Pancreas (tissue), 10 donors: ENCODE measurements at regions not wholly inside any gene's neighbourhood (a gene's known extent, or its start where the extent isn't known, plus 50 kb on each side); places are given as distances from the start of the nearest gene placed in this dataset.

Experiments used
- ATAC-seq, 4 donors: fragments of 200-7000 bp; cut with Tn5 transposase; one replicate each; pipeline versions ENCODE4 v1.8.0 to v1.9.1; 2020; ENCODE audit warnings: mild to moderate bottlenecking in 4 of 4, moderate library complexity in 4 of 4
- DNase-seq, 6 donors: peaks; one replicate each; pipeline ENCODE4 v3.0.0-alpha.2; 2020
- FAIRE-seq: peaks from 2 replicates; lab custom pipeline; 2012; peaks lifted over from hg19 to GRCh38; lab: Jason Lieb, UNC
- H3K27ac ChIP-seq, 4 donors: fragments of 200-600 bp; sonication (generic); 1 replicate in 3 of 4; 2 replicates in 1 of 4; pipeline versions ENCODE4 v1.5.0 to v1.8.0; 2020
- H3K27me3 ChIP-seq, 4 donors: fragments of 200-600 bp; one replicate each; pipeline ENCODE4 v1.8.0; 2021
- H3K36me3 ChIP-seq, 3 donors: fragments of 200-600 bp; sonication (generic) in 1 of 3; one replicate each; pipeline versions ENCODE4 v1.5.0 to v1.8.0; 2020 to 2021
- H3K4me1 ChIP-seq, 3 donors: fragments of 200-600 bp; one replicate each; pipeline ENCODE4 v1.8.0; 2021
- H3K4me3 ChIP-seq, 4 donors: fragments of 200-600 bp; sonication (generic) in 2 of 4; one replicate each; pipeline versions ENCODE4 v1.5.0 to v1.8.0; 2020 to 2021
- H3K9me3 ChIP-seq, 4 donors: fragments of 200-600 bp; one replicate each; pipeline ENCODE4 v1.8.0; 2021
- WGBS, 2 donors: extraction: QIAGEN DNeasy Blood & Tissue Kit; methylation state at CpG; one replicate each; pipeline ENCODE4 v1.1.7; 2013; 5-methylcytosine and 5-hydroxymethylcytosine counted together
- intact Hi-C, 3 donors: fragments of 100-400 bp; cut with DNase I; formaldehyde crosslinking; loops; one replicate each; pipeline versions ENCODE4 v1.11.1 to v1.14.2; 2022
- TF ChIP-seq, protein P1 (sequence below), 4 donors: fragments of 200-600 bp; sonication (generic) in 3 of 4; IDR thresholded peaks; one replicate each; pipeline versions ENCODE4 v1.5.0 to v1.8.0; 2021; ENCODE audit warnings: antibody characterized with exemption in 4 of 4
- donor health status: healthy with polysubstance abuse.
- donor health status: DM: no; HTN: no; CAD: no; lungs with moderate emphysema.
- donor health status: DM: no; HTN: no; CAD: no.
- donor health status: control.
- donor health status: control.
- donor health status: Bipolar disorder and iron deficiency.
- donor health status: DM: yes; HTN: yes; CAD: no.
- donor health status: DM: no; HTN: no; CAD: no.
- donor health status: DM: no; HTN: no; CAD: no.
- donor health status: DM: yes; HTN: yes; CAD: no.

DNA sequence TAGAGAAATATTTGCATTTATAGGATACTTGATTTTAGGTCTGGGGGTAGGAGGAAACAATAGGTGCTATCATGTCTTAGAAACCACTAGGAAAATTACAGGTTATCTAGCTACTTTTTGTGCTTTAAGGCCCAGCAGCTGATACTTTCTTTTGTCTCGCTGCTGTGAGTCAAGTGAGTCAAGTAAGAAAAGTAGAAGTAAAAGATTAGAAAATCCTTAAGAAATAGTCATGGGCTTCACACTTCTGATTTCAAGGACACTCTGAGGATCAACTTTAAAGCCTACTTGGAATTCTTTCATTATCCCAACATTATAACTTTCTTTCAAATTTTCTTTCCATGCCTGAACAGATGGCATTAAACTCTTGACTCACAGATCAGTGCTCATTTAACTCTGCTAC is 95.2 kb upstream of the RBMS3 start:
- Histone ChIP-seq H3K4me3 (no peak overlapping the region), H3K4me1 (no peaks in the 10 kb centered on the region), H3K27me3 (no peaks in the 10 kb centered on the region), H3K9me3 (no peaks in the 10 kb centered on the region), H3K27ac (no peak overlapping the region), H3K36me3 (no peaks in the 10 kb centered on the region)
- TF ChIP-seq, protein P1, sequence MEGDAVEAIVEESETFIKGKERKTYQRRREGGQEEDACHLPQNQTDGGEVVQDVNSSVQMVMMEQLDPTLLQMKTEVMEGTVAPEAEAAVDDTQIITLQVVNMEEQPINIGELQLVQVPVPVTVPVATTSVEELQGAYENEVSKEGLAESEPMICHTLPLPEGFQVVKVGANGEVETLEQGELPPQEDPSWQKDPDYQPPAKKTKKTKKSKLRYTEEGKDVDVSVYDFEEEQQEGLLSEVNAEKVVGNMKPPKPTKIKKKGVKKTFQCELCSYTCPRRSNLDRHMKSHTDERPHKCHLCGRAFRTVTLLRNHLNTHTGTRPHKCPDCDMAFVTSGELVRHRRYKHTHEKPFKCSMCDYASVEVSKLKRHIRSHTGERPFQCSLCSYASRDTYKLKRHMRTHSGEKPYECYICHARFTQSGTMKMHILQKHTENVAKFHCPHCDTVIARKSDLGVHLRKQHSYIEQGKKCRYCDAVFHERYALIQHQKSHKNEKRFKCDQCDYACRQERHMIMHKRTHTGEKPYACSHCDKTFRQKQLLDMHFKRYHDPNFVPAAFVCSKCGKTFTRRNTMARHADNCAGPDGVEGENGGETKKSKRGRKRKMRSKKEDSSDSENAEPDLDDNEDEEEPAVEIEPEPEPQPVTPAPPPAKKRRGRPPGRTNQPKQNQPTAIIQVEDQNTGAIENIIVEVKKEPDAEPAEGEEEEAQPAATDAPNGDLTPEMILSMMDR (IDR thresholded peaks at IDR 0.05): no peak
- FAIRE-seq: no peak
- intact Hi-C loops: no loop called here
- 72 to 75% methylated on average over 1 of the region's 1 CpG for WGBS, 2 donors
- ATAC-seq: no peak
- no peak for DNase-seq

DNA sequence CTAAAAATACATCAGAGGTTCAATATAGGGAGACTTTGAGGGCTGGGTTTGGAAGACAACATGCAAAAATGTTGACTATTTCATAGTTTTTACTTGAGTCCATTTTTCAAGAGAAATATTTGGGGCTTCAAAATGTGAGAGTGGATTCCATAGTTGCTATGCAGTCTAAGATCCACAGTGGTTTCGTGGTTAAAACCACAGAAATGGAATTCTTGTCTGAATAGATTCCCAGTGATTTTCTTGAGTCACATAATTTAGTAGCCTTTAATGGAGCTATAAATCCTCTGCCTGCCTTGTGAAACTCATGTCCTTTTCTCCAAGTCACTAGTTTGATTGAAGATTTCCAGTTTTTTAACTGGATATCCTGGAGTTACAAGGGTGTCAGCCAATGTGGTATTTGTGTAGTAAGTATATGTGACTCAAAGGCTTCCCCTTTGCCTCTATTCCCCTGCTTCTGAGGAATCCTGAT is 94.7 kb upstream of the RBMS3 start:
- ATAC-seq (peak in 1 of 4 donors; percentile 42), FAIRE-seq (no peak), DNase-seq (no peak)
- WGBS, 2 donors: 64 to 67% methylated on average over 1 of the region's 1 CpG
- H3K27ac ChIP-seq: no peak overlapping the region
- H3K27me3 ChIP-seq: no peaks in the 10 kb centered on the region
- H3K4me1 ChIP-seq: no peaks in the 10 kb centered on the region
- intact Hi-C loops: no loop called here
- TF ChIP-seq, protein P1 (IDR thresholded peaks at IDR 0.05): no peak
- H3K36me3 ChIP-seq: no peaks in the 10 kb centered on the region
- no peaks in the 10 kb centered on the region for H3K9me3 ChIP-seq
- H3K4me3 ChIP-seq: no peak overlapping the region

DNA sequence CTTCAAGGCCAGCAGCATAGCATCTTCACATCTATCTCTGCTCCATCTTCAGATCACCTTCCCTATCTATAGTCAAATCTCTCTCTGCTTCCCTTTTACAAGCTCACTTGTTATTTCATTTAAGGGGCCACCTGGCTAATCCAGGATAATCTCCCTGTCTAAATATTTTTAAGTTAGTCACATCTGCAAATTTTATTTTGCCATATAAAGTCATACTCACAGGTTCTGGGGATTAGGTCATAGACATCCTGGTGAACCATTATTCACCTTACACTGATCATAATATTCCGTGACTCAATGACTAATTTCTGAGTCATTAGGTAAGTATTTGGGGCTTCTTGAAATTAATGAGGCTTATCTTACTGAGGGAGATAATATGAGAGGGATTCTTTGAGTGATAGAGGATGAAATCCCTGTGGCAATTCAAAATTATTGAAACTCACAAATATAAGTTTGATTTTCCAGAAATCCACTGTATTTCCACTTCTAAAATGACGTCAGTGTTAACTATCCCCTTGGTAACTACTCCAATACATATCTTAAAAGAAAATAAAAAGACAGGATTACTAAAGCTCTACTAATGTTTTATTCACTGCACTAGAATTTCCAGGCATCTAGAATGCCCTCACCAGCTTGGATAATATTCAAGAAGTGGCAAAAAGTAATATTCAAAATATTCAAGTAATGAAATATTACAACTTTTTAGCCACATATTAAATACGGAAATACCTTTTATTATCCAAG is 93.7 kb upstream of the RBMS3 start:
- no peak for DNase-seq
- ATAC-seq: no peak
- Histone ChIP-seq H3K4me3 (no peak overlapping the region), H3K4me1 (no peaks in the 10 kb centered on the region), H3K27ac (no peak overlapping the region), H3K27me3 (no peaks in the 10 kb centered on the region), H3K36me3 (no peaks in the 10 kb centered on the region), H3K9me3 (no peaks in the 10 kb centered on the region)
- intact Hi-C loops: no loop called here
- TF ChIP-seq, protein P1 (IDR thresholded peaks at IDR 0.05): no peak
- 37 to 39% methylated on average over 3 of the region's 3 CpGs for WGBS, 2 donors
- FAIRE-seq: no peak

DNA sequence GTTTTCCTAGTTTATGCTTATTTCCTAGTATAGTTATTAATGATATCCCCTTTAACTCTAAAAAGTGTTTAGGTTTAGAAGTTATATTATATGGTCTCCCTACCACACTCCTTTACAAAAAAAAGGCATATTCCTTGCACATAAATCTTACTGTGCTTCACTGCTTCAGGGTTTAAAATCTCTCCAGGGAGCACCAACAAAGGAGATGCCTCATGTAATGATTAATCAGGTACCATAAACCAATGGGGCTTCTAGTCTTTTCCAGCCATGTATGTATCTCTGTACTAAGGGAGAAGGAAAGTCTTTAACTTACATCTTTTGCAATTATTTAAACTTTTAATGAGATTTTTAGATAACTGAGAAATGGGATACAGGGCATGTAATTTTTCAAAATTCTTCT is 91.5 kb upstream of the RBMS3 start:
- Histone ChIP-seq H3K36me3 (no peaks in the 10 kb centered on the region), H3K4me1 (no peaks in the 10 kb centered on the region), H3K27me3 (no peaks in the 10 kb centered on the region), H3K4me3 (no peak overlapping the region), H3K27ac (no peak overlapping the region), H3K9me3 (no peaks in the 10 kb centered on the region)
- DNase-seq (no peak), ATAC-seq (no peak), FAIRE-seq (no peak)
- intact Hi-C loops: no loop called here
- TF ChIP-seq, protein P1 (IDR thresholded peaks at IDR 0.05): no peak

- FAIRE-seq: no peak
- TF ChIP-seq, protein P1 (IDR thresholded peaks at IDR 0.05): no peak
These were observed 86.7 kb upstream of the RBMS3 start for GRCh38 chr3:29194139-29194538.

More at GRCh38 chr3:29194139-29194538, 86.7 kb upstream of the RBMS3 start:
- H3K27ac ChIP-seq: no peak overlapping the region
- intact Hi-C loops: no loop called here
- H3K27me3 ChIP-seq: no peaks in the 10 kb centered on the region
- H3K36me3 ChIP-seq: no peaks in the 10 kb centered on the region
- ATAC-seq: no peak
- 48 to 84% methylated on average over 1 of the region's 1 CpG for WGBS, 2 donors
- H3K9me3 ChIP-seq: no peaks in the 10 kb centered on the region
- H3K4me1 ChIP-seq: no peaks in the 10 kb centered on the region
- no peak overlapping the region for H3K4me3 ChIP-seq
- DNase-seq: no peak
